WTC11 (cell line): ENCODE measurements at regions not wholly inside any gene's neighbourhood (a gene's known extent, or its start where the extent isn't known, plus 50 kb on each side); places are given as distances from the start of the nearest gene placed in this dataset.

Experiments
- ATF3 ChIP-seq: sonication (generic); formaldehyde crosslinking; conservative IDR thresholded peaks from 2 replicates; pipeline ENCODE4 v1.8.1; 2022; ENCODE audit warnings: mild to moderate bottlenecking, missing genetic modification reagents
- CBFB ChIP-seq: sonication (generic); formaldehyde crosslinking; IDR thresholded peaks from 2 replicates; pipeline ENCODE4 v1.8.1; 2022; ENCODE audit warnings: mild to moderate bottlenecking, low read depth, missing genetic modification reagents
- CREB1 ChIP-seq: sonication (generic); formaldehyde crosslinking; IDR thresholded peaks from 2 replicates; pipeline ENCODE4 v1.8.0; 2023; ENCODE audit warnings: mild to moderate bottlenecking, missing genetic modification reagents
- E2F1 ChIP-seq: sonication (generic); formaldehyde crosslinking; IDR thresholded peaks from 2 replicates; pipeline ENCODE4 v1.8.0; 2022; ENCODE audit warnings: mild to moderate bottlenecking, missing genetic modification reagents
- E2F4 ChIP-seq: sonication (generic); formaldehyde crosslinking; IDR thresholded peaks from 2 replicates; pipeline ENCODE4 v1.8.1; 2022; ENCODE audit warnings: low read depth, mild to moderate bottlenecking, moderate library complexity, missing genetic modification reagents, borderline replicate concordance
- FOXJ3 ChIP-seq: sonication (generic); formaldehyde crosslinking; IDR thresholded peaks from 2 replicates; pipeline ENCODE4 v1.9.0; 2021; ENCODE audit warnings: missing genetic modification reagents, mild to moderate bottlenecking, borderline replicate concordance
- IRF2 ChIP-seq: sonication (generic); formaldehyde crosslinking; IDR thresholded peaks from 2 replicates; pipeline ENCODE4 v1.8.0; 2022; ENCODE audit warnings: low read depth, missing genetic modification reagents, borderline replicate concordance
- JUN ChIP-seq: sonication (generic); formaldehyde crosslinking; IDR thresholded peaks from 2 replicates; pipeline ENCODE4 v1.8.0; 2023; ENCODE audit warnings: mild to moderate bottlenecking, missing genetic modification reagents
- ZNF121 ChIP-seq: sonication (generic); formaldehyde crosslinking; IDR thresholded peaks from 2 replicates; pipeline ENCODE4 v1.8.0; 2023; ENCODE audit warnings: missing genetic modification reagents
- ZNF232 ChIP-seq: sonication (generic); formaldehyde crosslinking; IDR thresholded peaks from 2 replicates; pipeline ENCODE4 v1.8.0; 2022; ENCODE audit warnings: mild to moderate bottlenecking, missing genetic modification reagents
- TF ChIP-seq, protein P1 (sequence below): fragments of 200-600 bp; IDR thresholded peaks from 2 replicates; pipeline ENCODE4 v1.8.0; 2022; ENCODE audit warnings: antibody characterized with exemption

DNA sequence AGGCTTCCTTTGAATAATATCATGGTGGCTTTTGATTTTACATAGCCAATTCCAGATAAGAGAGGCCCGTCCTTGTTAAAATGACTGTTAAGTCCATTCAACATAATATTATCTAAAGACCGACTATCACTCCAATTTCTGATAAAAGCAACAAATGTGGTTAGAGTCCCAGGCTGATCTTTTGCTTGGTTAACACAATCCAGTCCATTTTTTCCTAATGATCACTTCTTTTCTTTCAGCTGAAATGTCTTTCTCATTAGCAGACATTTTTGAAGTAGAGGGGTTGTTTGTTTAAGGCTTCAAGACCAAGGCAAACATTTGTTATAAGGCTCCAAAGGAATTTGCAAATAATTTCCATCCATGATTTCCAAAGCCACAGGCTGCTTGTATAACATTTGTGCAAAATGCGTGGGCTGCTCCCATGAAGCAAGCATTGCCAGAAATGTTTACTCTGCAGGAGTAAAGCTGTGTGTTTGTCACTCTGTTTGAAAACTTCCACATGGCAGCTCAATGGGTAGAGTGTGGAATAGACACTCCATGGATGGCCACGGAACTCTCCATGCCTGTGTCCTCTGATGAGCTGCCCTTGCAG is 111.5 kb downstream of the PSMG1 start:
- no peak for TF ChIP-seq ATF3 (CRISPR knock-in tag)
- TF ChIP-seq, protein P1, sequence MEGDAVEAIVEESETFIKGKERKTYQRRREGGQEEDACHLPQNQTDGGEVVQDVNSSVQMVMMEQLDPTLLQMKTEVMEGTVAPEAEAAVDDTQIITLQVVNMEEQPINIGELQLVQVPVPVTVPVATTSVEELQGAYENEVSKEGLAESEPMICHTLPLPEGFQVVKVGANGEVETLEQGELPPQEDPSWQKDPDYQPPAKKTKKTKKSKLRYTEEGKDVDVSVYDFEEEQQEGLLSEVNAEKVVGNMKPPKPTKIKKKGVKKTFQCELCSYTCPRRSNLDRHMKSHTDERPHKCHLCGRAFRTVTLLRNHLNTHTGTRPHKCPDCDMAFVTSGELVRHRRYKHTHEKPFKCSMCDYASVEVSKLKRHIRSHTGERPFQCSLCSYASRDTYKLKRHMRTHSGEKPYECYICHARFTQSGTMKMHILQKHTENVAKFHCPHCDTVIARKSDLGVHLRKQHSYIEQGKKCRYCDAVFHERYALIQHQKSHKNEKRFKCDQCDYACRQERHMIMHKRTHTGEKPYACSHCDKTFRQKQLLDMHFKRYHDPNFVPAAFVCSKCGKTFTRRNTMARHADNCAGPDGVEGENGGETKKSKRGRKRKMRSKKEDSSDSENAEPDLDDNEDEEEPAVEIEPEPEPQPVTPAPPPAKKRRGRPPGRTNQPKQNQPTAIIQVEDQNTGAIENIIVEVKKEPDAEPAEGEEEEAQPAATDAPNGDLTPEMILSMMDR = no peak
- TF ChIP-seq FOXJ3 (CRISPR knock-in tag) = no peak
- TF ChIP-seq E2F4 (CRISPR knock-in tag) = no peak
- TF ChIP-seq CREB1 (CRISPR knock-in tag) = no peak
- TF ChIP-seq ZNF121 = no peak
- TF ChIP-seq JUN (CRISPR knock-in tag) = no peak
- TF ChIP-seq IRF2 = no peak
- no peak for TF ChIP-seq CBFB (CRISPR knock-in tag)
- no peak for TF ChIP-seq E2F1 (CRISPR knock-in tag)
- no peak for TF ChIP-seq ZNF232
